ENCODE measurements at regions not wholly inside any gene's neighbourhood (a gene's known extent, or its start where the extent isn't known, plus 50 kb on each side); places are given as distances from the start of the nearest gene placed in this dataset.
"Not testable (repeated sequence)": the region's sequence is repeated elsewhere in the genome, so short reads cannot be mapped to it uniquely, and the experiment has no call there.

DNA sequence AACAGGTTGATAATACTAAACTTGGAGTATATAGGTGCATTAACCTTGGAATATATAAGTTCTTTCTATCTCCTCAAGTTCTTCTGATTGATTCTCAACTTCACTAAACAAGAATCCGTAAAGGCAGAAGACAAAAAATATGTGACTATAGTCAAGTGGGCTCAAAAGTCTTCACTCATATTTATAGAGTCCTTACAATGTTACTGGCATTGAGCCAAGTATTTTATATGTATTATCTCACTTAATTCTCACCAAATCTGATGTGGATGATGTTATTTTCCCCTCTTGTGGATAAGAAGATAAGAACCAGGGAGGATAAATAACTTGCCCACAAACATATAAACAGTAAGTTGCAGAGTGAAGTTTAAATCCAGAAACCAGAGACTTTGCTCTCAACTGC, 486.9 kb downstream of the LRRIQ3 start:
- DNase-seq (ENCODE audit: low read depth), result no peak
- in situ Hi-C loops (cut with HindIII; ENCODE audit: low pct_unique_long_range_greater_than_20kb, low sequenced_read_pairs), result no loop called here

DNA sequence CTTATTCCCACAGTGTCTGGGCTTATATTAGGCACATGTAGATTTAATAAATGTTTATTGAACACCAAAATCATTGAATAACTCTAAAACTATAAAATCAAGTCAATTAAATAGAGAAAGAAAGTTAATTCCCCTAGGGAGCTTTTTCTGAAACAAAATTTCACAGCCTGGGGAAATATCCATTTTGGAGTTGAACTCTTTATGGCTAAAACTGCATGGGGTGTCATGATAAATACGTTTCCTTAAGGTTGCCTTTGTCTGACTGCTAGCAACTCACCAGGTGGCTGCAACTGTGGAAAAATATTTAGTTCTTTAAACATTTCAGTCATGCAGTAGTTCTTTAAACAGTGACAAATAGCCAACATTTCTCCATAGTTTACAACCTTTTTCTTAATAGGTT, 496.1 kb downstream of the LRRIQ3 start:
- in situ Hi-C loops (cut with HindIII; ENCODE audit: low pct_unique_long_range_greater_than_20kb, low sequenced_read_pairs), result no loop called here
- no peak for DNase-seq (ENCODE audit: low read depth)

DNA sequence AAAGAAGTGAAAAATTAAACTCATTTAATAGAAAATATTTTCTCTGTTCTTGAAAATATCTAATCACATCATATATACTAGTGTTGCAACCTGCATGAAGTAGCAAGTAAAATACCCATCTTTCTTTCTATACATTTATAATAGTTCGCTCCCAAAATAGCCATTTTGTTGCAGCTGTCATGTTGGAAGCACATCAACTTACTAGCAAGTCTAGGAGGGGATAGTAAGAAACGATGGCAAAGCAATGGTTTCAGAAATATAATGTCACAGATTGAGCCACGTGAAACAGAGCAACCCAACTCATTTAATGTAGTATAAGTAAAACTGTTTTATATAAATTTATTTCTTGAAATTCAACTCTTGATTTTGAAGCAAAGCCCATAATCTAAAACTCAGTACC, 521.8 kb downstream of the LRRIQ3 start:
- in situ Hi-C loops (cut with HindIII; ENCODE audit: low pct_unique_long_range_greater_than_20kb, low sequenced_read_pairs), result no loop called here
- no peak for DNase-seq (ENCODE audit: low read depth)

DNA sequence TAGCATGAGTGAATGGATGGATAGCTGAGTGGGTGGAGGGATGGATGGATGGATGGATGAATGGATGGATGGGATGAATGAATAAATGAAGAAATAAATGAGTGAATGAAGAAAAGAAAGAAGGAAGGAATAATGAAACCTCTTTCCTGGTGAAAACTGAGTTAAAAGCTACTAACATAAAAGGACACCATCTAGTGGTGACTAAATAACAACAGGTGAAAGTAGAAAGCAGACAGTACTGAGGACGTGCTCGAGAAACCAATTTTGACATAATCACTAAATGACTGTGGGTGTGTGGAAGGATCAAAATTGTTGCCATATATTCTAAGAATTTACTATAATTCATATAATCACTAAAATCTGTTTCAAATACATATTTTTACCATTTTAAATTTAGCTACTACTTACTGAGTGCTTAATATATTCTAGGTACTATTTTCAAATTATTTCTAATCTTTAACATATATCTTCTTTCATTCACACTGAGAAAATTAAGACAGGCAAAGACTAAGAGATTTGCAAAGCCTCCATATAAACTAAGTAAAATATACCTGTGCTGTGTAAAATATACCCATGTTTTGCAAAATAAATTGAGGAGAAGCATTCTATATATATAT, 522.9 kb downstream of the LRRIQ3 start:
- in situ Hi-C loops (cut with HindIII; ENCODE audit: low pct_unique_long_range_greater_than_20kb, low sequenced_read_pairs), result no loop called here
- DNase-seq (ENCODE audit: low read depth), result peak; percentile 3

DNA sequence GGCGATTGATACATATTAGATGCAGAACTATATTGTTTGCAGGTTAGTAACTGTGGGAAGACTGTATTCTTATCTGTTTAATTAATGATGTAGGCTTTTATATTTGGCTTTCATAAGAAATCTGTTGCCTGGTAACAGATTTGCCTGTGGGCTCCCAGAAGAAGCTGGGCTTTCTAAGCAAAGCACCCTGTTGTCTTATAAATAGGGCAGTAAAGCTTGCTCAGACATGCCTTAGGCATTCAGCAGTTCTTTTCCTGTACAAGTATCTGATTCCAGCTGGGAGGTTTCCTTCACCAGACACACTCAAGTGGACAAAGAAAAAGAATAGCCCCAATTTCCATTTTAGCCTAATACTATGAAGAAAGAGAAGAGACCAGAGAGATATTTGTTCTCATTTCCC, 524.0 kb downstream of the LRRIQ3 start:
- DNase-seq (ENCODE audit: low read depth), result no peak
- in situ Hi-C loops (cut with HindIII; ENCODE audit: low pct_unique_long_range_greater_than_20kb, low sequenced_read_pairs), result no loop called here

DNA sequence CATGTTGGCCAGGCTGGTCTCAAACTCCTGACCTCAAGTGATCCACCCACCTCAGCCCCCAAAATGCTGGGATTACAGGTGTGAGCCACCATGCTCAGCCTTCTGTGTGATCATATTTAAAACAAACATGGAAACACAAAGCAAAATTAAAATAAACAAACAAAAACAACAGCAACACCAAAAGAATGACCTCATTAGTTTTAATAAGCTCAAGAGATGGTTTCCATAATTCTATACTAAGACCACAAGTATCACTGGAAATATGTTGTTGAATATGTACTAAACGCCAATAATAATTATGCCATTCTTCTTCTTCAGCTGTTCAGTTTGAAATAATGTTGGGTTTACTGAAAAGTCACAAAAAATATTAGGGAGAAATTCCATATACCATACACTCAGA, 526.4 kb downstream of the LRRIQ3 start:
- in situ Hi-C loops (cut with HindIII; ENCODE audit: low pct_unique_long_range_greater_than_20kb, low sequenced_read_pairs), result no loop called here
- DNase-seq (ENCODE audit: low read depth), result no peak

DNA sequence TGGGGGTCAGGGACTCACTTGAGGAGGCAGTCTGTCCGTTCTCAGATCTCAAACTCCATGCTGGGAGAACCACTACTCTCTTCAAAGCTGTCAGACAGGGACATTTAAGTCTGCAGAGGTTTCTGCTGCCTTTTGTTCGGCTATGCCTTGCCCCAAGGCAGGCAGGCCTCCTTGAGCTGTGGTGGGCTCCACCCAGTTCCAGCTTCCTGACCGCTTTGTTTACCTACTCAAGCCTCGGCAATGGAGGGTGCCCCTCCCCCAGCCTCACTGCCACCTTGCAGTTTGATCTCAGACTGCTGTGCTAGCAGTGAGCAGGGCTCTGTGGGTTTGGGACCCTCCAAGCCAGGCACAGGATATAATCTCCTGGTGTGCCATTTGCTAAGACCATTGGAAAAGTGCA, 530.0 kb downstream of the LRRIQ3 start:
- in situ Hi-C loops (cut with HindIII; ENCODE audit: low pct_unique_long_range_greater_than_20kb, low sequenced_read_pairs), result not testable (repeated sequence)

DNA sequence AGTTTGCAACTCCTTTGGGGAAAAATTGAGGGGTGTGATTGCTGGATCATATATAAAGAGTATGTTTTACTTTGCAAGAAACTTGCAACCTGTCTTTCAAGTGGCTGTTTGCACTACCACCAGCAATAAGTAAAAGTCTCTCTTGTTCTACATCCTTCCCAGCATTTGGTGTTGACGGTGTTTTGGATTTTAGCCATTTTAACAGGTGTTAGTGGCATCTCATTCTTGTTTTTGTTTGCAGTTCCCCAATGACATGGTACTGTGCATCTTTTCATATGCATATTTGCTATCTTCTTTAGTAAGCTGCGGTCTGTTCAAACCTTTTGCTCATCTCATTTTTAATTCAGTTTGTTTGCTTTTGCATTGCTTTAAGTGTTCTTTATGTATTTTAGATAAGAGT, 535.5 kb downstream of the LRRIQ3 start:
- DNase-seq (ENCODE audit: low read depth), result no peak
- in situ Hi-C loops (cut with HindIII; ENCODE audit: low pct_unique_long_range_greater_than_20kb, low sequenced_read_pairs), result no loop called here

More for the DNA sequence above, 530.0 kb downstream of the LRRIQ3 start:
- DNase-seq (ENCODE audit: low read depth), result peak; percentile 3

DNA sequence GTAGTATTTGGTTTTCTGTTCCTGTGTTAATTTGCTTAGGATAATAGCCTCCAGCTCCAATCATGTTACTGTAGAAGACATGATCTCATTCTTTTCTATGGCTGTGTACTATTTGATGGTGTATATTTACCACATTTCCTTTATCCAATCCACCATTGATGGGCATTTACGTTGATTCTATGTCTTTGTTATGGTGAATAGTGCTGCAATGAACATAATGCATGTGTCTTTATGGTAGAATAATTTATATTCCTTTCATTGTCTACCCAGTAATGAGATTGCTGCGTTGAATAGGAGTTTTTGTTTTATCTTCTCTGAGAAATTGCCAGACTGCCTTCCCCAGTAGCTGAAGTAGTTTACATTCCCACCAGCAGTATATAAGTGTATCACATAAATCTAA, 538.8 kb downstream of the LRRIQ3 start:
- no peak for DNase-seq (ENCODE audit: low read depth)
- in situ Hi-C loops (cut with HindIII; ENCODE audit: low pct_unique_long_range_greater_than_20kb, low sequenced_read_pairs), result no loop called here

DNA sequence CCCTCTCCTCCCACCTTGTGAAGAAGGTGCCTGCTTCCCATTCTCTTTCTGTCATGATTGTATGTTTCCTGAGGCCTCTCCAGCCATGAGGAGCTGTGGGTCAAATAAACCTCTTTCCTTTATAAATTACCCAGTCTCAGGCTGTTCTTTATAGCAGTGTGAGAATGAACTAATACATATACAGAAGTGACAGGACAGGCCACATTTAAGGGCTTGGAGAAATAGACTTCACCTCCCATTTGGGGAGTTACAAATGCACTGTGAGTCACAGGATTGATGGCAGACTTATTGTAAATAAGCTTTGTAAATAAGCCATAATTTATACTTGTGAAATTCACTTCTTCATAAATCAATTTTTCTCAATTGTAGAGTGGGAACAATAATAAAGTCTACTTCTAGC, 543.3 kb downstream of the LRRIQ3 start:
- DNase-seq (ENCODE audit: low read depth), result no peak
- in situ Hi-C loops (cut with HindIII; ENCODE audit: low pct_unique_long_range_greater_than_20kb, low sequenced_read_pairs), result no loop called here

DNA sequence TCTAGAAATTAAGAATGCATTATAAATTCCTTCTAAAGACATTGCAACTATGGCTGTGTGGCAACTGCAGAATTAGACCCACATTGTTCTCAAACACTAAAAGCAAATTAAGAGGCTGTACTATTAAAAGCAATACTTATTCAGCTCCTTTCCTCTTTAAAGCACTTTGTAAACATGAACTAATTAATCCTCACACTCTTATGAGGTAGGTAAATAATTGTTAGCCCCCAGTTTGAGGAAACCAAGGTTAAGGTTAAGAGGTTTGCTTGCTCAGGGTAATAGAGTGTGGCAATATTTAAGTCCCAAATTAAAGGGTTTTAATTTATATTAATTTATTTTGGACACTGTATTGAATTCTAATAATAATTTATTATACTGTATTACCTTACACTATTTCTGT, 553.8 kb downstream of the LRRIQ3 start:
- in situ Hi-C loops (cut with HindIII; ENCODE audit: low pct_unique_long_range_greater_than_20kb, low sequenced_read_pairs), result no loop called here
- DNase-seq (ENCODE audit: low read depth), result no peak

DNA sequence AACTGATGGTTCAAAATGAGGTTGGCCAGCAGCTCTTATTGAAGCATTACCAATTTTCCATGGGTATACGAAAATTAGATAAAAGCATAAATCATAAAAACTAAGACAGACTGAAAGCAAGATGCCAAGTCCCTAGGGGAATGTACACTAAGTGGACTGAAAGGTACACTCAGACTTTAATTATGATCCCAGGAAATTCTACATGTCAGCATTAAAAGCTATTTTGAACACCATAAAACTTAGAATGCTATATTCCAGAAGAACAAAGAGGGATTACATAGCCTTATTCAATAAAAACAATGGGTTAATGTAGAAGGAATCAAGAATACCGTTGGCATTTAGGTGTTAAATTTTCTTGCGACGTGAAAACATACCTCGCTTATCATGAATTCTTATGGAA, 558.5 kb downstream of the LRRIQ3 start:
- no peak for DNase-seq (ENCODE audit: low read depth)
- in situ Hi-C loops (cut with HindIII; ENCODE audit: low pct_unique_long_range_greater_than_20kb, low sequenced_read_pairs), result no loop called here

DNA sequence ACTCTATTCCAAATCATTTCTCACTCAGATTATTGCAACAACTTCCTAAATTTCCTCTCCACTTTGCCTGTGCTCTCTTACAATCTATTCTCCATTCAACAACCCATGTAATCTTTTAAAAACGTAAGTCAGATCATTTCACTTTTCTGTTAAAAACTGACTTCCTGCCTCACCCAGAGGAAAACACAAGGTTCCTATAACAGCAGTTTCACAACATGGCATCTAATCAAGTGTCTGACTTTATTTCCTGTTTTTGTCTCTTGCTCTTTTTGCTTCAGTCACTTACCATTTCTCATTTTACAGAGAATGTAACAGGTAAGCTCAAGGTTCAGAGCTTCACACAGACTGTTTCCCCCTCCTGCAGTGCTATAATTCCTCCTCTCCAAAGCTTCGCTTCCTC, 560.7 kb downstream of the LRRIQ3 start:
- in situ Hi-C loops (cut with HindIII; ENCODE audit: low pct_unique_long_range_greater_than_20kb, low sequenced_read_pairs), result no loop called here
- no peak for DNase-seq (ENCODE audit: low read depth)

DNA sequence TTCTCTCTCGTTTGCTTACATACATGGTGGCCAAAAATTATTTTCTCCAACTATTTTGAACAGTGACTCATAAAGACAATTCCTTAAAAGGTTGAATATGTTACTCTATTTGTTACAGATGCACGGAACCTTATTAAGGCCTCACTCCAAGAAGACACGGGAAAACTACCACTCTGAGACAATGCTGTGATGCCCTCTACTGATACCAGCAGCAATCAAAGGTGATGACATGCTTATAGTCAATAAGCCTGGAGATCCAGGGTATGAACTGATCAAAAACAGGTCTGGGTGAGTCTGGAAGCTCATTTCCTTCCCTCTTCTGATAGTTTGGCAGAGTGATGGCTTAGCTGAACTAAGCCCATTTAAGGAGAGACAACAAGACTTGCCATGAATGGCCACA, 563.0 kb downstream of the LRRIQ3 start:
- in situ Hi-C loops (cut with HindIII; ENCODE audit: low pct_unique_long_range_greater_than_20kb, low sequenced_read_pairs), result no loop called here
- DNase-seq (ENCODE audit: low read depth), result no peak

DNA sequence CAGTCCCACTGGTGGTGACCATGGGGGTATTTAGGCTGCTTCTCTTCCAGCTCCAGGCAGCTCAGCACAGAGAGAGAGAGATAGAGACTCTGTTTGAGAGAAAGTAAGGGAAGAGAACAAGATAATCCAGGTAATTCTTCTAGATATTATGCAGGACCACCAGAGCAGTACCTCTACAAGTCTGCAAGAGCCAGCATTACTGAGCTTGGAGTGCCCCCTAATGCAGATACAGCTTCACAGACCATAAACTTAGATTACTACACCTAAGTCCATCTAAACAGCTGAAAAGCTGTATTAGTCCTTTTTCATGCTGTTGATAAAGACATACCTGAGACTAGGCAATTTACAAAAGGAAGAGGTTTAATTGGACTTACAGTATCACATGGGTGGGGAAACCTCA, 570.3 kb downstream of the LRRIQ3 start:
- in situ Hi-C loops (cut with HindIII; ENCODE audit: low pct_unique_long_range_greater_than_20kb, low sequenced_read_pairs), result no loop called here
- DNase-seq (ENCODE audit: low read depth), result no peak

DNA sequence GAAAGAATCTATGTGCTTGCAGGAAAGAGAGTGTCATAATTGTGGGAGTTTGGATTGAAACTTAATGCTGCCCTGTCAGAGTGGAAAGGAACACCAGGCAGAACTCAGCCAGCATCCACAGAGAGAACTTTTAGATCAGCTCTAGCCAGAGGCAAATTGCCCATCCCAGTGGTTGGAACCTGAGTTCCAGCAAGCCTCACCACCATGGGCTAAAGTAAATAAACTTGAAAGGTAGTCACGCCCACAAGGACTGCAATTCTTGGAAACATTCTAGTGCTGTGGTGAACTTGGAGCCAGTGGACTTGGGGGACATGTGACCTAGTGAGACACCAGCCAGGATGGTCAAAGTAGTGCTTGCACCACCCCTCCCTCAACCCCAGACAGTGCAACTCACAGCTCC, 571.6 kb downstream of the LRRIQ3 start:
- DNase-seq (ENCODE audit: low read depth), result no peak
- in situ Hi-C loops (cut with HindIII; ENCODE audit: low pct_unique_long_range_greater_than_20kb, low sequenced_read_pairs), result no loop called here

DNA sequence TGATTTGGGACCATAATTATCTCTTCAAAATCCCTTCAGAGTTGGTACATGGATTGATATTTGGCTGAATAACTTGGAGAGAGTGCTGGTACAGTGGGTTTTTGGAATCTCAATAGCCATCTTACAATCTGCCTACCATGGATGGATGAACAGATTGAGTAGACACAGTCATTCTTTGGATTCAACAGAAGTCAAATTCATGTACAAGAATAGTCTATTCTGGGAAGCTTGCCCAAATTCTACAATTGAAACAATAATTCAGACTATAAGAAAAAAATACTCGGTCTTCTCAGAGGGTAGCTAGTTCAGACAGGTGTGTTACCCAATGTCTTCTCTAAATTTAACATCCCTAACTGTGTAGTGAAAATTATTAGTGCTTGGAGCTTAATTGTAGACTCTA, 574.0 kb downstream of the LRRIQ3 start:
- in situ Hi-C loops (cut with HindIII; ENCODE audit: low pct_unique_long_range_greater_than_20kb, low sequenced_read_pairs), result no loop called here
- no peak for DNase-seq (ENCODE audit: low read depth)

DNA sequence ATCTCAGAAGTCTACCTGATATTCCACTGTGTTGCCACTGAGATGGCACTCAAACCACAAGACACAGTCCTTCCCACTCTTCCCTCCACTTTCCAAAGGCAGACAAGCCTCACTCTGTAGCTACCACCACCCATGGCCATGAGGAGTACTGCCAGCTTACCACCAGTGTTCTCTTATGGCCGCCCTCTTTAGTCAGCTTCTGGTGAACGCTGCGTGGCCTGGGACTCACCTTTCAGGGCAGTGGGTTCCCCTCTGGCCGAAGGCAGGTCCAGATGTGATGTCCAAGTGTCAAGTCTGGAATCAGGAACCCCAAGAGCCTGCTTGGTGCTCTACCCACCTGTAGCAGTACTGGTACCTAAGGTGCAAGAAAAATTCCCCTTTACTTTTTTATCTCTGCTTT, 580.8 kb downstream of the LRRIQ3 start:
- DNase-seq (ENCODE audit: low read depth), result no peak
- in situ Hi-C loops (cut with HindIII; ENCODE audit: low pct_unique_long_range_greater_than_20kb, low sequenced_read_pairs), result no loop called here

DNA sequence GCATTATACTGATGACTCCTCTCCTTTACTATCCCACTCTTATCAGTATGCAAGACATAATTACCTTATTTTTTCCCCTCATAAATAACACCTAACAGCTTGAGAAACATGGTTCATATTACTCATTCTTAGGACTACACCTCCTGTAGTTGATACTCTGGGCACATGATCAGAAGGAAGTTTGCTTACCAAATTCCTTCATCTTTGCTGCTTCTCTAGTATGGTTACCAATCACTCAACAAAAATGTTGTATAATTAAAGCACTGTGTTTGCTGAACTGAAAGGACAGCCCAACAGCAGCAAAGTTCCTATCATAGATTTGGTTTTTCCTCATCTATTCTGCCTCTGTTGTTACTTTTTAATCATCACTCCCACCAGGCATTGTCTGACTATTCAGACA, 586.3 kb downstream of the LRRIQ3 start:
- in situ Hi-C loops (cut with HindIII; ENCODE audit: low pct_unique_long_range_greater_than_20kb, low sequenced_read_pairs), result no loop called here
- no peak for DNase-seq (ENCODE audit: low read depth)

DNA sequence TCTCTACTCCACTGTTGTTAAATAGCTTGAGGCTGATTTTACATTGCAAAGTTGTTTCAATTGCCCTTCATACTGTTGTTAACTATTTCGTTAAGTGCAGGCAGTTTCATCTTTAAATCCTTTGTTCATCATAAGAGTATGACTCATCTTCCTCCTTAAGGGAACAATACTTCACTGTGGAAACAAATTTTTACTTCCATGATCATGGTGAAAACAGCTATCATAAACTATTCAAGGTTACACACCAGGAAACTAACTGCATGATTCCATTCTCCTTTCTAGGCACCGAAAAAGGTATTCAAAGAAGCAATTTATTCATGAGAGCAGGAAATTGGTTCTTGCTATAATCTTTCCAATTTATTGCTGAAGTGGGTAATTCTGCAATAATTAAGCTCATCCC, 593.2 kb downstream of the LRRIQ3 start:
- in situ Hi-C loops (cut with HindIII; ENCODE audit: low pct_unique_long_range_greater_than_20kb, low sequenced_read_pairs), result no loop called here

DNA sequence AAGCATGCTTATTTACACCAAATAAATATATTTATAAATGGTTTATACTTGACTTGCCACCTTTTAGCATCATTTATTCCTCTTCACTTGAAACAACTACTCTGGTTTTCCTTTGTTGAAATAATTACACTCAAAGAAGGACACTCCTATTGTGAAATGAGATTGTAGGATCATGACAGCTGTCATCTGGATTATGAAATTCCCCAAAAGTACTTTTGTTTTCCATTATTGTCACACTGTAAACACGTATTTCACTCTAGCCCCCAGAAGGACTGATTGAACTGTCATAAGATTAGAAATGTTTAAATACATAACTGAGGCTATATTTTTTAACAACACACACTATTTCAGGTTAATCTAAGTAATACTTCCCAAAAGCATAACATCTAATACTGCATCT, 593.8 kb downstream of the LRRIQ3 start:
- in situ Hi-C loops (cut with HindIII; ENCODE audit: low pct_unique_long_range_greater_than_20kb, low sequenced_read_pairs), result no loop called here

More for the DNA sequence above, 593.2 kb downstream of the LRRIQ3 start:
- DNase-seq (ENCODE audit: low read depth), result no peak

More for the DNA sequence above, 593.8 kb downstream of the LRRIQ3 start:
- no peak for DNase-seq (ENCODE audit: low read depth)
